ENCODE measurements at regions not wholly inside any gene's neighbourhood (a gene's known extent, or its start where the extent isn't known, plus 50 kb on each side); places are given as distances from the start of the nearest gene placed in this dataset.

- ATAC-seq (no peak), DNase-seq (no peak)
- Histone ChIP-seq H3K4me3 (ENCODE audit: low read length) (no peak overlapping the region), H3K27ac (ENCODE audit: low read length) (no peak overlapping the region), H3K27me3 (ENCODE audit: control insufficient read depth, insufficient read depth, low read length) (no peaks in the 10 kb centered on the region), H3K9me3 (ENCODE audit: control insufficient read depth, insufficient read depth, low read length) (no peaks in the 10 kb centered on the region), H3K36me3 (ENCODE audit: control insufficient read depth, insufficient read depth, low read length) (no peaks in the 10 kb centered on the region), H3K4me1 (ENCODE audit: control insufficient read depth, insufficient read depth, low read length) (peaks cover 5% of the 10 kb centered on the region)
- Mint-ChIP-seq H3K27me3 (ENCODE audit: low read depth in 2 of 2) (peaks cover 4 to 5% of the 10 kb centered on the region in 2 donors), H3K27ac (no peak overlapping the region), H3K36me3 (no peaks in the 10 kb centered on the region), H3K4me3 (no peak overlapping the region), H3K9me3 (no peaks in the 10 kb centered on the region), H3K4me1 (peaks cover 0 to 2% of the 10 kb centered on the region in 2 donors)
- 40% methylated on average over 1 of the region's 2 CpGs for WGBS (ENCODE audit: insufficient coverage)
- TF ChIP-seq, protein P1, sequence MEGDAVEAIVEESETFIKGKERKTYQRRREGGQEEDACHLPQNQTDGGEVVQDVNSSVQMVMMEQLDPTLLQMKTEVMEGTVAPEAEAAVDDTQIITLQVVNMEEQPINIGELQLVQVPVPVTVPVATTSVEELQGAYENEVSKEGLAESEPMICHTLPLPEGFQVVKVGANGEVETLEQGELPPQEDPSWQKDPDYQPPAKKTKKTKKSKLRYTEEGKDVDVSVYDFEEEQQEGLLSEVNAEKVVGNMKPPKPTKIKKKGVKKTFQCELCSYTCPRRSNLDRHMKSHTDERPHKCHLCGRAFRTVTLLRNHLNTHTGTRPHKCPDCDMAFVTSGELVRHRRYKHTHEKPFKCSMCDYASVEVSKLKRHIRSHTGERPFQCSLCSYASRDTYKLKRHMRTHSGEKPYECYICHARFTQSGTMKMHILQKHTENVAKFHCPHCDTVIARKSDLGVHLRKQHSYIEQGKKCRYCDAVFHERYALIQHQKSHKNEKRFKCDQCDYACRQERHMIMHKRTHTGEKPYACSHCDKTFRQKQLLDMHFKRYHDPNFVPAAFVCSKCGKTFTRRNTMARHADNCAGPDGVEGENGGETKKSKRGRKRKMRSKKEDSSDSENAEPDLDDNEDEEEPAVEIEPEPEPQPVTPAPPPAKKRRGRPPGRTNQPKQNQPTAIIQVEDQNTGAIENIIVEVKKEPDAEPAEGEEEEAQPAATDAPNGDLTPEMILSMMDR (IDR thresholded peaks at IDR 0.05): no peak
- intact Hi-C loops (cut with micrococcal nuclease): no loop called here
These were observed 101.4 kb upstream of the CNKSR3 start for GRCh38 chr6:154611847-154612246.

DNA sequence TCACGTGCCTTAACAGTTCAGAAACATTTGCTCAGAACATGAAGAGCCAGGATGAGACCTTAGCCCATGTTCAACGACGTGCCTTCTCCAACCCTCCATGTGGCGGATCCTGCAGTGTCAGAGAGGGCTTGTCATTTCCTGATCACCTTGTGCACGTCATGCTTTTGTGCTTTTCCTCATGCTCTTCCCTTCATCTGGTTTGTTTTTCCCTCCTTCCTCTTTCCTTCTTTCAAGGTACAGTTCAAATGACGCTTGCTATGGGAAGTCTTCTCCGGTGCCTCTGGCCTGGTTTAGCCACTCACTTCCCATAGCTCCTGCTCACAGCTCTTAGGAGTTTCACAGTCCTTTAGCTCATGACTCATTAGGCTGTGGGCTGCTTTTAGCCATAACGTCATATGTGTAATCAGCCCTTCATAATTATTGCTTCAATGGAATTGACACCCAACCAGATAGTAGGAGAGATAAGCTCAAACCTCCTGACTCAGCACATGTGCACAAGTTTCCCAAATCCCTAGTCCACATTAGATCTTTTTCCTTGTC, 102.7 kb upstream of the CNKSR3 start:
- Mint-ChIP-seq H3K27ac (no peak overlapping the region), H3K4me1 (no peaks in the 10 kb centered on the region), H3K36me3 (no peaks in the 10 kb centered on the region), H3K4me3 (no peak overlapping the region), H3K27me3 (ENCODE audit: low read depth in 2 of 2) (peaks cover 0 to 3% of the 10 kb centered on the region in 2 donors), H3K9me3 (no peaks in the 10 kb centered on the region)
- Histone ChIP-seq H3K4me1 (ENCODE audit: control insufficient read depth, insufficient read depth, low read length) (no peaks in the 10 kb centered on the region), H3K27me3 (ENCODE audit: control insufficient read depth, insufficient read depth, low read length) (no peaks in the 10 kb centered on the region), H3K27ac (ENCODE audit: low read length) (no peak overlapping the region), H3K9me3 (ENCODE audit: control insufficient read depth, insufficient read depth, low read length) (no peaks in the 10 kb centered on the region), H3K36me3 (ENCODE audit: control insufficient read depth, insufficient read depth, low read length) (no peaks in the 10 kb centered on the region), H3K4me3 (ENCODE audit: low read length) (no peak overlapping the region)
- 83% methylated on average over 8 of the region's 8 CpGs for WGBS (ENCODE audit: insufficient coverage)
- TF ChIP-seq, protein P1 (IDR thresholded peaks at IDR 0.05): no peak
- intact Hi-C loops (cut with micrococcal nuclease): no loop called here
- ATAC-seq (no peak), DNase-seq (no peak)

GRCh38 chr6:154614101-154614500, 103.6 kb upstream of the CNKSR3 start:
- Histone ChIP-seq H3K27ac (ENCODE audit: low read length) (no peak overlapping the region), H3K27me3 (ENCODE audit: control insufficient read depth, insufficient read depth, low read length) (no peaks in the 10 kb centered on the region), H3K36me3 (ENCODE audit: control insufficient read depth, insufficient read depth, low read length) (no peaks in the 10 kb centered on the region), H3K4me1 (ENCODE audit: control insufficient read depth, insufficient read depth, low read length) (no peaks in the 10 kb centered on the region), H3K4me3 (ENCODE audit: low read length) (no peak overlapping the region), H3K9me3 (ENCODE audit: control insufficient read depth, insufficient read depth, low read length) (no peaks in the 10 kb centered on the region)
- ATAC-seq: no peak
- Mint-ChIP-seq H3K4me1 (no peaks in the 10 kb centered on the region), H3K4me3 (no peak overlapping the region), H3K27ac (no peak overlapping the region), H3K36me3 (no peaks in the 10 kb centered on the region), H3K27me3 (ENCODE audit: low read depth in 2 of 2) (peaks cover 2 to 3% of the 10 kb centered on the region in 2 donors), H3K9me3 (no peaks in the 10 kb centered on the region)
- WGBS (ENCODE audit: insufficient coverage): 69% methylated on average over 4 of the region's 4 CpGs
- intact Hi-C loops (cut with micrococcal nuclease): no loop called here
- DNase-seq: no peak
- TF ChIP-seq, protein P1 (IDR thresholded peaks at IDR 0.05): no peak

- no peaks in the 10 kb centered on the region for H3K36me3 ChIP-seq (ENCODE audit: control insufficient read depth, insufficient read depth, low read length)
- WGBS (ENCODE audit: insufficient coverage): 69% methylated on average over 3 of the region's 4 CpGs
- H3K27ac ChIP-seq (ENCODE audit: low read length): no peak overlapping the region
- H3K27me3 ChIP-seq (ENCODE audit: control insufficient read depth, insufficient read depth, low read length): no peaks in the 10 kb centered on the region
- Mint-ChIP-seq H3K27me3 (ENCODE audit: low read depth in 2 of 2) (peaks cover 7 to 8% of the 10 kb centered on the region in 2 donors), H3K4me3 (no peak overlapping the region), H3K27ac (no peak overlapping the region), H3K4me1 (no peaks in the 10 kb centered on the region), H3K36me3 (no peaks in the 10 kb centered on the region), H3K9me3 (no peaks in the 10 kb centered on the region)
- no peaks in the 10 kb centered on the region for H3K4me1 ChIP-seq (ENCODE audit: control insufficient read depth, insufficient read depth, low read length)
- no peak for ATAC-seq
- no peak for DNase-seq
- intact Hi-C loops (cut with micrococcal nuclease): no loop called here
- H3K4me3 ChIP-seq (ENCODE audit: low read length): no peak overlapping the region
- TF ChIP-seq, protein P1 (IDR thresholded peaks at IDR 0.05): no peak
- H3K9me3 ChIP-seq (ENCODE audit: control insufficient read depth, insufficient read depth, low read length): no peaks in the 10 kb centered on the region
These were observed 104.2 kb upstream of the CNKSR3 start for GRCh38 chr6:154614641-154615040.

All from natural killer cell (primary cell).